ENCODE measurements at regions not wholly inside any gene's neighbourhood (a gene's known extent, or its start where the extent isn't known, plus 50 kb on each side); places are given as distances from the start of the nearest gene placed in this dataset.

- Histone ChIP-seq H3K36me3 (replicated peaks in 1 of 2; ENCODE audit: control insufficient read depth in 1 of 2, insufficient read depth in 2 of 2, low read length in 2 of 2) (no peaks in the 10 kb centered on the region), H3K27me3 (ENCODE audit: control insufficient read depth in 2 of 2, insufficient read depth in 2 of 2, low read length in 2 of 2) (no peaks in the 10 kb centered on the region), H3K4me2 (replicated peaks; ENCODE audit: extremely low read depth, low read length, poor library complexity, severe bottlenecking) (no peak overlapping the region), H3K4me3 (replicated peaks in 1 of 3; ENCODE audit: low read depth in 2 of 3, low read length in 3 of 3) (no peak overlapping the region), H3K9me3 (replicated peaks in 1 of 2; ENCODE audit: control insufficient read depth in 1 of 2, insufficient read depth in 1 of 2, low read length in 2 of 2) (peaks cover 0 to 5% of the 10 kb centered on the region in 2 donors), H3K27ac (ENCODE audit: low read depth in 1 of 2, low read length in 2 of 2) (no peak overlapping the region), H2AFZ (ENCODE audit: insufficient read depth, low read depth, low read length, poor library complexity, severe bottlenecking) (no peak overlapping the region), H3K4me1 (ENCODE audit: control insufficient read depth in 1 of 2, insufficient read depth in 2 of 2, low read length in 2 of 2) (no peaks in the 10 kb centered on the region), H3K79me2 (ENCODE audit: insufficient read depth, low read length) (no peaks in the 10 kb centered on the region), H3K9ac (ENCODE audit: insufficient read depth, low read length, poor library complexity, severe bottlenecking) (no peak overlapping the region), H4K20me1 (ENCODE audit: insufficient read depth, low read length) (no peaks in the 10 kb centered on the region)
- Mint-ChIP-seq H3K27me3 (ENCODE audit: low read depth in 3 of 3) (peaks cover 0 to 2% (median 0%) of the 10 kb centered on the region in 3 donors), H3K9me3 (peaks cover 0 to 13% (median 2%) of the 10 kb centered on the region in 7 donors), H3K4me3 (no peak overlapping the region), H3K4me1 (no peaks in the 10 kb centered on the region), H3K27ac (no peak overlapping the region), H3K36me3 (no peaks in the 10 kb centered on the region)
- WGBS (ENCODE audit: insufficient coverage): no CpG with 5 or more reads among the region's 3 CpGs
- intact Hi-C loops (cut with micrococcal nuclease): no loop called here
- no peak for DNase-seq
- no peak for TF ChIP-seq CTCF (IDR thresholded peaks at IDR 0.05)
These were observed 537.4 kb downstream of the TAF11L14 start for GRCh38 chr5:18171684-18172083.

- H3K4me3 ChIP-seq (replicated peaks in 1 of 3; ENCODE audit: low read depth in 2 of 3, low read length in 3 of 3): no peak overlapping the region
- peaks cover 0 to 8% (median 2%) of the 10 kb centered on the region in 7 donors for H3K9me3 Mint-ChIP-seq
- intact Hi-C loops (cut with micrococcal nuclease): no loop called here
These were observed 545.3 kb downstream of the TAF11L14 start for GRCh38 chr5:18179579-18179978.

More at GRCh38 chr5:18179579-18179978, 545.3 kb downstream of the TAF11L14 start:
- Histone ChIP-seq H3K4me2 (replicated peaks; ENCODE audit: extremely low read depth, low read length, poor library complexity, severe bottlenecking) (no peak overlapping the region), H3K9ac (ENCODE audit: insufficient read depth, low read length, poor library complexity, severe bottlenecking) (no peak overlapping the region), H3K79me2 (ENCODE audit: insufficient read depth, low read length) (no peaks in the 10 kb centered on the region), H3K4me1 (ENCODE audit: control insufficient read depth in 1 of 2, insufficient read depth in 2 of 2, low read length in 2 of 2) (no peaks in the 10 kb centered on the region), H2AFZ (ENCODE audit: insufficient read depth, low read depth, low read length, poor library complexity, severe bottlenecking) (no peak overlapping the region), H3K27me3 (ENCODE audit: control insufficient read depth in 2 of 2, insufficient read depth in 2 of 2, low read length in 2 of 2) (no peaks in the 10 kb centered on the region), H3K9me3 (replicated peaks in 1 of 2; ENCODE audit: control insufficient read depth in 1 of 2, insufficient read depth in 1 of 2, low read length in 2 of 2) (peaks cover 0 to 5% of the 10 kb centered on the region in 2 donors), H3K36me3 (replicated peaks in 1 of 2; ENCODE audit: control insufficient read depth in 1 of 2, insufficient read depth in 2 of 2, low read length in 2 of 2) (no peaks in the 10 kb centered on the region), H3K27ac (ENCODE audit: low read depth in 1 of 2, low read length in 2 of 2) (no peak overlapping the region), H4K20me1 (ENCODE audit: insufficient read depth, low read length) (no peaks in the 10 kb centered on the region)
- H3K27me3 Mint-ChIP-seq (ENCODE audit: low read depth in 3 of 3): peaks cover 0 to 4% (median 0%) of the 10 kb centered on the region in 3 donors
- no peak overlapping the region for H3K4me3 Mint-ChIP-seq
- no peaks in the 10 kb centered on the region for H3K36me3 Mint-ChIP-seq
- DNase-seq: no peak
- no peak overlapping the region for H3K27ac Mint-ChIP-seq
- 100% methylated on average over 1 of the region's 3 CpGs for WGBS (ENCODE audit: insufficient coverage)
- H3K4me1 Mint-ChIP-seq: peaks cover 11% of the 10 kb centered on the region
- no peak for TF ChIP-seq CTCF (IDR thresholded peaks at IDR 0.05)

Measured in CD14-positive monocyte (primary cell).